Cardiac muscle cell (in vitro differentiated cells and primary cell): ENCODE measurements at regions not wholly inside any gene's neighbourhood (a gene's known extent, or its start where the extent isn't known, plus 50 kb on each side); places are given as distances from the start of the nearest gene placed in this dataset.

ENCODE experiments used
- DNase-seq, 2 donors: peaks; one replicate each; pipeline versions ENCODE4 v3.0.0 to v3.0.0-alpha.2; 2010 to 2017; ENCODE audit warnings: low read depth in 1 of 2, low spot score in 1 of 2
- H3K27ac ChIP-seq: fragments of 200-600 bp; sonication (generic); 2 replicates; pipeline ENCODE4 v1.5.1; 2016
- H3K27me3 ChIP-seq: fragments of 200-600 bp; sonication (generic); 2 replicates; pipeline ENCODE4 v1.6.0; 2016; ENCODE audit warnings: control low read depth
- H3K36me3 ChIP-seq: fragments of 200-600 bp; sonication (generic); 2 replicates; pipeline ENCODE4 v1.5.1; 2016; ENCODE audit warnings: control low read depth
- H3K4me1 ChIP-seq: fragments of 200-600 bp; sonication (generic); 2 replicates; pipeline ENCODE4 v1.8.1; 2017; ENCODE audit warnings: low read depth, mild to moderate bottlenecking, mixed run types
- H3K4me3 ChIP-seq: fragments of 200-600 bp; sonication (generic); 2 replicates; pipeline ENCODE4 v1.5.1; 2016; ENCODE audit warnings: mild to moderate bottlenecking
- H3K9me3 ChIP-seq: fragments of 200-600 bp; sonication (generic); 2 replicates; pipeline ENCODE4 v1.5.1; 2017; ENCODE audit warnings: low read depth, mild to moderate bottlenecking, control low read depth
- CTCF ChIP-seq: IDR thresholded peaks from 2 replicates; pipeline ENCODE4 v1.5.1; 2012; ENCODE audit warnings: low read depth, mild to moderate bottlenecking, low read length

DNA sequence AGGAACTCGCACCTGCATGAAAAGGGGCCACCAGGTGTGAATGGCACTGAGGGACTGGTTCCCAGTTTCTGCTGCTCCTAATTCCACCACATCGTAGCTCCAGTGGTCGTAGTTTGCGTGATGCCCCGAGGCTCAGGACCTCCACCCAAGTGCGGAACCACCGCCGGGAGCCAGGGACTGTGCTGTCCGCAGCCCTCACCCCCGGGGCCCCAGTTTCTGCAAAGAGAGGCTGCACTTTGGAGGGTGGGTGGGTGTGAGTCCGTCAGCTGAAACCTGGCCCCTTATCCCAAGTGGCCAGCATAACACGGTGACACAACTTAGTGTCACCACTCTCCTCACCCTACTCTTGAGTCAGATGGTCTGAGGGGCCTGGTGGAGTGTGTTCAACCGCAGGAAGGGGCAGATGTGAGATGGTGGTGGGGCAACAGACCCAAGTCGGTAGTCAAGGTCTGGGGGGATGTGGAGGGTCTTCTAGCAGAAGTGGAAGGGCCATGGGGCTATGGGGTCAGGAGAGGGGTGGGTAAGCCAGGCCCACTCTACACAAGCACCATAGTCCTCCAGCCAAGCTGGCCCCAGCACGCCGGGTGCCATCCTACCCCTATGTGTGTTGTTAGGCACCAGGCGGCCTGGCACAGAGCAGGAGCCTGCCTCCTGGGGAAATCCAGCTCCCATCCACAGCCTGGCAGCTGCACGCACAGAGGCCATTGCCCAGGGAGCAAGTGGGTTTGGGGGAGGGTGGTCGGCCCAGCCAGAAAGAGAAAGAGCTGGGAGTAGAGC lies 1301.6 kb downstream of the UQCRFS1 start:
- Histone ChIP-seq H3K4me3 (no peak overlapping the region), H3K4me1 (no peaks in the 10 kb centered on the region), H3K27ac (no peak overlapping the region), H3K27me3 (no peaks in the 10 kb centered on the region), H3K36me3 (no peaks in the 10 kb centered on the region), H3K9me3 (no peaks in the 10 kb centered on the region)
- TF ChIP-seq CTCF: no peak
- DNase-seq: no peak

GRCh38 chr19:27909861-27910260 lies 1303.1 kb downstream of the UQCRFS1 start:
- no peak for TF ChIP-seq CTCF
- Histone ChIP-seq H3K4me3 (no peak overlapping the region), H3K27me3 (no peaks in the 10 kb centered on the region), H3K27ac (no peak overlapping the region), H3K4me1 (no peaks in the 10 kb centered on the region), H3K36me3 (no peaks in the 10 kb centered on the region), H3K9me3 (no peaks in the 10 kb centered on the region)
- DNase-seq: no peak

DNA sequence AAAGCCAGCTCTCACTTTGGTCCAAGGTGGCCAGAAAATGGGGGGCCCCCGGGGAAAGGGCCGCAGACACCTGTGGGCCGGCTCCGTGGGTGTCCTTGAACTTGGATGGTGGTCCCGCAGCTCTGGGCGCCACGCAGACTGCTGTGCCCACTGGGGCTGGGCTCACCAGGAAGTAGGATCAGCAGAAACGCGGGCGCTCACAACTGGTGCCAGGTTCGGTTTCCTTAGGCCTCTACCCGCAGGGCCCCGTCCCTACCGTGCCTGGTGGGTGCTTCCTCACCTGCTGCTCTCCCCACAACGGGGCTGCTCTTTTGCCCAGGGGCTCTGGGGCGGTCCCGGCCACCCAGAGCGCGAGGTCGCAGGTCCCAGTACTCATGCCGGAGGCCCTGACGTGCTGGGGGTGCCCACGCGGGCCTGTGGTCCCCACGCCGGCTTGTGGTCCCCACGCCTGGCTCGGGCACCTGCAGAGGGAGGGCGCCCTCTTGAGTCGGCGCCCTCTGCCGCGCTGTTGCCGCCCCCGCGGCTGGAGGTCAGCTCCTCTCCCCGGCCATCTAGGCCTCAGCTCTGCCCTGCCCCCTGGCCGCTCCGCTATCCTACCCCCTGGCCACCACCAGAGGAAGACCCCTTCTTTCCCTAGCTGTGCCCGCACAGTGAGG lies 1303.6 kb downstream of the UQCRFS1 start:
- DNase-seq: no peak
- Histone ChIP-seq H3K36me3 (no peaks in the 10 kb centered on the region), H3K9me3 (no peaks in the 10 kb centered on the region), H3K27me3 (no peaks in the 10 kb centered on the region), H3K27ac (no peak overlapping the region), H3K4me1 (no peaks in the 10 kb centered on the region), H3K4me3 (no peak overlapping the region)
- TF ChIP-seq CTCF: no peak

GRCh38 chr19:27906081-27906480 lies 1306.9 kb downstream of the UQCRFS1 start:
- H3K4me3 ChIP-seq: no peak overlapping the region
- H3K36me3 ChIP-seq: no peaks in the 10 kb centered on the region
- H3K27me3 ChIP-seq: no peaks in the 10 kb centered on the region
- no peaks in the 10 kb centered on the region for H3K4me1 ChIP-seq
- H3K27ac ChIP-seq: no peak overlapping the region
- H3K9me3 ChIP-seq: no peaks in the 10 kb centered on the region
- TF ChIP-seq CTCF: no peak
- DNase-seq: no peak

GRCh38 chr19:27905074-27905473 lies 1307.9 kb downstream of the UQCRFS1 start:
- no peak overlapping the region for H3K4me3 ChIP-seq
- TF ChIP-seq CTCF: no peak
- H3K27me3 ChIP-seq: no peaks in the 10 kb centered on the region
- DNase-seq: no peak
- no peaks in the 10 kb centered on the region for H3K4me1 ChIP-seq
- no peaks in the 10 kb centered on the region for H3K9me3 ChIP-seq
- no peak overlapping the region for H3K27ac ChIP-seq
- H3K36me3 ChIP-seq: no peaks in the 10 kb centered on the region
